SH-SY5Y (cell line): ENCODE measurements at regions not wholly inside any gene's neighbourhood (a gene's known extent, or its start where the extent isn't known, plus 50 kb on each side); places are given as distances from the start of the nearest gene placed in this dataset.

Experiments
- GATA2 ChIP-seq: IDR thresholded peaks from 2 replicates; pipeline ENCODE4 v1.6.1; 2011; ENCODE audit warnings: mild to moderate bottlenecking, low read depth, low read length
- GATA3 ChIP-seq: IDR thresholded peaks from 2 replicates; pipeline ENCODE4 v1.6.1; 2011; ENCODE audit warnings: low read depth, mild to moderate bottlenecking, low read length, moderate library complexity

DNA sequence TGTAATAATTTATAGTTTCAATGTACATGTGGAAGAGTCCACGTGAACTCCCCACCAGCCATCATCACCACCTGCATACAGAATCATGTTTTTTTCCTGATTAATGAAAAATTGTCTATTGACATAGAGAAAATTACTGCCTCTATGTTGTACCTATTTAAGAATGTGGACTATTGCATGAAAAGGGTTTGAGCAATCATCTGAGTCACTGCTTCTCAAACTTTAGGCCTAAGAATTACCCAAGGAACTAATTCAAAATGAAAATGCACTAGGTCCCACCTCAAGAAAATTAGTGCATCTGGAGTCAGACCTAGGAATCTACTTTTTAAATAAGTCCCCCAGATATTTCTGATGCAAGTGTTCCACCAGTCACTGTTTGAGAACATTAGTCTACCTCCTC, 709.3 kb downstream of the MAT2B start:
- no peak for TF ChIP-seq GATA2
- no peak for TF ChIP-seq GATA3
